Transverse colon (tissue), 4 donors: ENCODE measurements at regions not wholly inside any gene's neighbourhood (a gene's known extent, or its start where the extent isn't known, plus 50 kb on each side); places are given as distances from the start of the nearest gene placed in this dataset.

ENCODE experiments used
- DNase-seq: peaks from one replicate; pipeline ENCODE4 v3.0.0-alpha.2; 2019
- H3K27ac ChIP-seq, 4 donors: fragments of 200-600 bp; sonication (generic); 2 replicates each; pipeline ENCODE4 v1.5.1; 2016 to 2018; ENCODE audit warnings: inconsistent platforms in 4 of 4
- H3K27me3 ChIP-seq: fragments of 200-600 bp; sonication (generic); 2 replicates; pipeline ENCODE4 v1.5.1; 2017; ENCODE audit warnings: inconsistent platforms
- H3K36me3 ChIP-seq, 4 donors: fragments of 200-600 bp; sonication (generic); 2 replicates each; pipeline ENCODE4 v1.5.1; 2017 to 2019; ENCODE audit warnings: inconsistent platforms in 4 of 4
- H3K4me1 ChIP-seq, 4 donors: fragments of 200-600 bp; sonication (generic); 2 replicates each; pipeline ENCODE4 v1.5.1; 2017 to 2020; ENCODE audit warnings: inconsistent platforms in 4 of 4
- H3K4me3 ChIP-seq, 4 donors: fragments of 200-600 bp; sonication (generic); 1 replicate in 1 of 4; 2 replicates in 3 of 4; pipeline versions ENCODE4 v1.5.1 to v1.6.1; 2017 to 2019; ENCODE audit warnings: inconsistent platforms in 4 of 4
- H3K9me3 ChIP-seq, 2 donors: fragments of 200-600 bp; sonication (generic); 2 replicates each; pipeline ENCODE4 v1.5.1; 2017 to 2019; ENCODE audit warnings: inconsistent platforms in 2 of 2
- CTCF ChIP-seq, 5 experiments: fragments of 200-600 bp in 3 of 5; fragments of 450-650 bp in 2 of 5; sonication (generic) in 3 of 5; IDR thresholded peaks; 1 replicate in 2 of 5; 2 replicates in 3 of 5; pipeline ENCODE4 v1.5.1; 2016 to 2017; ENCODE audit warnings: antibody characterized with exemption in 5 of 5, inconsistent platforms in 3 of 5, mild to moderate bottlenecking in 2 of 5, moderate library complexity in 1 of 5
- EP300 ChIP-seq: sonication (generic); formaldehyde crosslinking; IDR thresholded peaks from one replicate; pipeline ENCODE4 v1.6.1; 2017; ENCODE audit warnings: antibody characterized with exemption, low read depth
- POLR2A ChIP-seq: fragments of 450-650 bp; IDR thresholded peaks from one replicate; pipeline ENCODE4 v1.6.1; 2016; ENCODE audit warnings: antibody characterized with exemption, mild to moderate bottlenecking, moderate library complexity
- POLR2AphosphoS5 ChIP-seq, 3 donors: sonication (generic); formaldehyde crosslinking; IDR thresholded peaks; one replicate each; pipeline ENCODE4 v1.6.1; 2016; ENCODE audit warnings: antibody characterized with exemption in 3 of 3
- WGBS, 2 donors: methylation state at CpG; one replicate each; pipeline ENCODE4 v1.1.5; 2018; ENCODE audit warnings: low coverage in 1 of 2; 5-methylcytosine and 5-hydroxymethylcytosine counted together
- in situ Hi-C, 4 donors: fragments of 200-750 bp; cut with MboI; loops; one replicate each; pipeline versions ENCODE4 v1.15.0 to v1.15.1; 2017; ENCODE audit warnings: low sequenced_read_pairs in 3 of 4, low pct_ligation_motif_present in 1 of 4, low pct_unique_long_range_greater_than_20kb in 1 of 4
- intact Hi-C: fragments of 100-400 bp; cut with DNase I; formaldehyde crosslinking; loops from one replicate; pipeline ENCODE4 v1.15.1; 2023; ENCODE audit warnings: low total_unique reads

DNA sequence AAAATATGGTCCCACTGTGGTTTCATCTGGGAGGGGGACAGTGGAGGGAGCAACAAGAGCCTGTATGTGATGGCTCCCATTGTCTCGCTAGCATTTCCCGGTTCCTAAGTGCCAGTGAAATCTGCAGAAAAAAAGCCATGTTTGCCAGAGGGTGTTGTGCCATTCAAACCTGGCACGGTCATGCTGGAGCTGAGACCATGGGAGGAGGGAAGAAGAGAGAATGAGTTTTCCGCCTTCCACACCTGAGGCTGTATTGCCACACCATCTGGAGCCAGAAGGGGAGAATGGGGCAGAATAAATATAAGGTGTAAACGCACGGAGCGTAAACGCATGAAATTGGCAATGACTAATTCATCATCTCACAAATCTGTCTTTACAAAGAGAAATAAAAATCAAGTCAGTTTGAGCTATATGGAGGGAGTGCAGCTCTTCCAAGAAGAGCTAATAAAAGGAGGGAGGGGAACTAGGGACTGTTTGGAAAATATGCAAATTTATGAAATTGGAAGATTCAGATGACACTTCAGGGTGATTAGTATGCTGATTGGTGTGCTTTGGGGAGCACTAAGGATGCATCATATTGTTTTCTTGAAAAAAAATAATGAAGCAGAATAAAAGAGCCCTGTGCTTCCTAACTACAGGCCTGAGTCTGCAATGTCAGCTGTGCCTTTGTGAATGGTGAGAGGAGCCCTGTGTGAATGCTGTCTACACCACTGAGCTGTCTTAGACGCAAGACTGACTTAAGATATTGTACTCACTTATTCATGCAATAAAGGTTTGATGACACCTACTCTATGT, 237.9 kb downstream of the NSG2 start:
- Histone ChIP-seq H3K9me3 (no peaks in the 10 kb centered on the region), H3K4me3 (no peak overlapping the region), H3K36me3 (no peaks in the 10 kb centered on the region), H3K4me1 (no peaks in the 10 kb centered on the region), H3K27me3 (no peaks in the 10 kb centered on the region), H3K27ac (no peak overlapping the region)
- in situ Hi-C loops = no loop called here
- TF ChIP-seq POLR2AphosphoS5 (IDR thresholded peaks at IDR 0.05) (no peak), EP300 (no peak), POLR2A (no peak)
- 81 to 85% methylated on average over 9 of the region's 9 CpGs for WGBS, 2 donors
- no peak for DNase-seq
- intact Hi-C loops = no loop called here

GRCh38 chr5:174284873-174285272, 239.4 kb downstream of the NSG2 start:
- H3K4me3 ChIP-seq = no peak overlapping the region
- intact Hi-C loops = no loop called here
- no peaks in the 10 kb centered on the region for H3K27me3 ChIP-seq
- DNase-seq = no peak
- no peaks in the 10 kb centered on the region for H3K36me3 ChIP-seq
- TF ChIP-seq POLR2AphosphoS5 (IDR thresholded peaks at IDR 0.05) (no peak), EP300 (no peak), CTCF (IDR thresholded peaks at IDR 0.05) (no peak), POLR2A (no peak)
- H3K9me3 ChIP-seq = no peaks in the 10 kb centered on the region
- in situ Hi-C loops = no loop called here
- WGBS, 2 donors = 57% methylated on average over 5 of the region's 5 CpGs
- H3K27ac ChIP-seq = no peak overlapping the region
- no peaks in the 10 kb centered on the region for H3K4me1 ChIP-seq

DNA sequence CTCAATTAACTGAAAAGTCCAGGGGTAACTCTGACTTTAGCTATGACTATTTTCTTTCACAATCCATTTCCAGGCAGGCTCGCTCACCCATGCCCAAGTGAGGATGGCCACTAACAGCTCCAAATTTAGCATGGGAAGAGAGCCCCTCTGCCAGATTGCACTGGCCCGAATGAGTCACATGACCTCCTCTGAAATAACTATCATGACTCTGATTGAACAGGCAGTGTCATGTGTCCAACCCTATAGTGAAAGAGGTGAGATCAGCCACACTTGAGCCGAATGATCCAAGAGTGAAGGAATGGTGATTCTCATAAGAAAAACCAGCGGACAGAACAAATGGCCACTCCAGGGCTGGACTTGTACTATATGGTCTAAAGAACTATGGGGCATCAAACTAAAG, 242.3 kb downstream of the NSG2 start:
- DNase-seq = no peak
- H3K27me3 ChIP-seq = no peaks in the 10 kb centered on the region
- no peak overlapping the region for H3K27ac ChIP-seq
- in situ Hi-C loops = no loop called here
- TF ChIP-seq CTCF (IDR thresholded peaks at IDR 0.05) (no peak), EP300 (no peak), POLR2A (no peak), POLR2AphosphoS5 (IDR thresholded peaks at IDR 0.05) (no peak)
- intact Hi-C loops = no loop called here
- WGBS, 2 donors = 81 to 82% methylated on average over 3 to 4 of the region's 4 CpGs
- no peaks in the 10 kb centered on the region for H3K36me3 ChIP-seq
- no peaks in the 10 kb centered on the region for H3K4me1 ChIP-seq
- H3K4me3 ChIP-seq = no peak overlapping the region
- H3K9me3 ChIP-seq = no peaks in the 10 kb centered on the region

DNA sequence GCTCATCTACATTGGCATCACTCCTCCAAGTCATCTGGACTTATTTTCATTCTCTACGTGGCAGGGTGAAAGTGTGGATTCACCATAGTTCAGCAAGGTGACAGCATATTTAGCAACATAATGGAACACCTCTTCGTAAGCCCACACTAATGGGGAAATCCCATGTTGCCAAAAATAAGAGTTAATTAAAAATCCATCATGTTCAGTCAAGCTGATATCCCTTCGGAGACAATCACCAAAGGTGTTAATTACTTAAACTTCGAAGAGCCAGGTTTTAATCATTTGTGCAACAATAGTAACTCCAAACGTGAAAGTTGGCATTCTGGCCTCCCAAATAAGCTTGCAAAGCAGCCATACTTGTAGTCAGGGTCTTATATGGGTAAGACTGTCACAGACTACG, 242.9 kb downstream of the NSG2 start:
- H3K9me3 ChIP-seq = no peaks in the 10 kb centered on the region
- no peaks in the 10 kb centered on the region for H3K4me1 ChIP-seq
- intact Hi-C loops = no loop called here
- in situ Hi-C loops = no loop called here
- no peaks in the 10 kb centered on the region for H3K27me3 ChIP-seq
- no peaks in the 10 kb centered on the region for H3K36me3 ChIP-seq
- no peak overlapping the region for H3K27ac ChIP-seq
- whole genome bisulfite sequencing, 2 donors = 73 to 81% methylated on average over 5 to 6 of the region's 6 CpGs
- no peak overlapping the region for H3K4me3 ChIP-seq
- no peak for TF ChIP-seq EP300
- no peak for TF ChIP-seq POLR2A
- no peak for TF ChIP-seq POLR2AphosphoS5 (IDR thresholded peaks at IDR 0.05)
- TF ChIP-seq CTCF (IDR thresholded peaks at IDR 0.05) = no peak
- DNase-seq = no peak

DNA sequence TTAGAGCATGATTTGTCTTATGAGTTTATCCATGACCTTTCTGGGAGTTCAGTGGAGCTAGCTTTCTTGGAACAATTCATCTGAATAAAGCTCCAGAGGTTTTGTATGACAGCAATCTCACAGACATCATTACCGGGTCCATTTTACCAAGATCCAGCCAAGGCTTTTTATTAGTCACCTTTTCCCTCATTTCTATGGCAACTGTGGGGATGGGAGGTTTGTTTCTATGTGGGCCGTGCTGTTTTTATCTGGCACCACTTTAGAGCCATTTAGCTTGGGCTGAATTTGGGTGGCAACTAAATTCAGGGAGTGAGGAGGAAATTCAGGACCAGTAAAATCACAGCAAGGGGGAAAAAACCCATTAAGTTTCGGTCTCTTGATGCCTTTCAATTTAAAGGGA, 245.7 kb downstream of the NSG2 start:
- TF ChIP-seq CTCF (IDR thresholded peaks at IDR 0.05) = no peak
- no peak for TF ChIP-seq POLR2AphosphoS5 (IDR thresholded peaks at IDR 0.05)
- TF ChIP-seq POLR2A = no peak
- TF ChIP-seq EP300 = no peak
- Histone ChIP-seq H3K9me3 (no peaks in the 10 kb centered on the region), H3K27me3 (no peaks in the 10 kb centered on the region), H3K4me1 (no peaks in the 10 kb centered on the region), H3K27ac (no peak overlapping the region), H3K36me3 (no peaks in the 10 kb centered on the region), H3K4me3 (no peak overlapping the region)
- intact Hi-C loops = no loop called here
- in situ Hi-C loops = no loop called here
- DNase-seq = no peak
- 66 to 68% methylated on average over 3 of the region's 3 CpGs for WGBS, 2 donors
